ENCODE measurements at regions not wholly inside any gene's neighbourhood (a gene's known extent, or its start where the extent isn't known, plus 50 kb on each side); places are given as distances from the start of the nearest gene placed in this dataset.

GRCh38 chr15:61519296-61519695 lies 290.2 kb upstream of the RORA start:
- TF ChIP-seq CTCF (IDR thresholded peaks at IDR 0.05) = no peak
- TF ChIP-seq ZFX (IDR thresholded peaks at IDR 0.05; ENCODE audit: borderline replicate concordance) = no peak
